HepG2 (cell line): ENCODE measurements at regions not wholly inside any gene's neighbourhood (a gene's known extent, or its start where the extent isn't known, plus 50 kb on each side); places are given as distances from the start of the nearest gene placed in this dataset.

ENCODE experiments used
- ATAC-seq: fragments of 200-7000 bp; cut with Tn5 transposase; 3 replicates; pipeline ENCODE4 v1.9.1; 2020; ENCODE audit warnings: mild to moderate bottlenecking, moderate library complexity
- BruUV-seq: library from RNA; stranded (reverse); fragments of 400-500 nt; replicated peaks from 2 replicates; lab custom pipeline; 2021; lab: Mats Ljungman, UMichigan
- CTCF ChIA-PET: fragments of 300-600 bp; formaldehyde crosslinking; extraction: SDS; loops from one replicate; lab custom pipeline; 2021; ENCODE audit warnings: low total read pairs, inconsistent platforms, low intra/inter-chr PET ratio; lab: Yijun Ruan, JAX
- POLR2A ChIA-PET: fragments of 350-600 bp; sonication (Branson Sonifier 250); formaldehyde crosslinking; loops from one replicate; lab custom pipeline; 2020; ENCODE audit warnings: antibody characterized with exemption, inconsistent platforms; lab: Yijun Ruan, JAX
- DNase-seq: peaks from one replicate; pipeline ENCODE4 v3.0.0-alpha.2; 2015; ENCODE audit warnings: low spot score
- FAIRE-seq: peaks from 3 replicates; lab custom pipeline; 2011; peaks lifted over from hg19 to GRCh38; lab: Jason Lieb, UNC
- H2AFZ ChIP-seq: one replicate; pipeline ENCODE4 v1.6.1; 2011; ENCODE audit warnings: low read length, inconsistent platforms
- H3K27ac ChIP-seq: fragments of 300-600 bp; 3 replicates; pipeline ENCODE4 v1.8.0; 2011; ENCODE audit warnings: mixed run types, mild to moderate bottlenecking, mixed read lengths, low read length, inconsistent platforms; ENCODE audit not compliant: insufficient read depth; ENCODE audit errors: extremely low read length
- H3K27me3 ChIP-seq, 2 experiments: fragments of 200-600 bp in 1 of 2; 2 replicates in 1 of 2; 3 replicates in 1 of 2; pipeline versions ENCODE4 v1.6.0 to v1.8.0; 2011; ENCODE audit warnings: low read length in 2 of 2, mild to moderate bottlenecking in 2 of 2, moderate library complexity in 2 of 2, inconsistent platforms in 1 of 2; ENCODE audit not compliant: insufficient read depth in 2 of 2, control insufficient read depth in 1 of 2
- H3K36me3 ChIP-seq, 2 experiments: fragments of 200-600 bp in 1 of 2; replicated peaks in 1 of 2; 2 replicates in 1 of 2; 3 replicates in 1 of 2; pipeline versions ENCODE4 v1.5.1 to v1.8.0; 2011; ENCODE audit warnings: low read length in 2 of 2, inconsistent platforms in 1 of 2; ENCODE audit not compliant: insufficient read depth in 2 of 2, control insufficient read depth in 1 of 2
- H3K4me1 ChIP-seq: 2 replicates; pipeline ENCODE4 v1.5.1; 2012; ENCODE audit warnings: low read length, inconsistent platforms; ENCODE audit not compliant: insufficient read depth
- H3K4me2 ChIP-seq: 2 replicates; pipeline ENCODE4 v1.6.0; 2011; ENCODE audit warnings: low read depth, low read length, inconsistent platforms
- H3K4me3 ChIP-seq, 3 experiments: fragments of 200-600 bp in 1 of 3; sonication (generic), shearing (Covaris generic) in 1 of 3; replicated peaks in 1 of 3; 2 replicates each; pipeline ENCODE4 v1.5.1; 2011 to 2016; ENCODE audit warnings: low read length in 3 of 3, inconsistent platforms in 2 of 3, low read depth in 2 of 3, mild to moderate bottlenecking in 2 of 3, control low read depth in 1 of 3, mixed read lengths in 1 of 3; ENCODE audit not compliant: insufficient read depth in 1 of 3
- H3K79me2 ChIP-seq: one replicate; pipeline ENCODE4 v1.6.1; 2011; ENCODE audit warnings: low read length, inconsistent platforms; ENCODE audit not compliant: insufficient read depth
- H3K9ac ChIP-seq: 2 replicates; pipeline ENCODE4 v1.6.0; 2011; ENCODE audit warnings: mild to moderate bottlenecking, low read depth, low read length, inconsistent platforms; ENCODE audit not compliant: insufficient read depth
- H3K9me3 ChIP-seq: 2 replicates; pipeline ENCODE4 v1.5.1; 2012; ENCODE audit warnings: mild to moderate bottlenecking, low read length
- H4K20me1 ChIP-seq: 2 replicates; pipeline ENCODE4 v1.6.0; 2011; ENCODE audit warnings: inconsistent platforms, mild to moderate bottlenecking, low read length, moderate library complexity; ENCODE audit not compliant: insufficient read depth
- EZH2 ChIP-seq: conservative IDR thresholded peaks from 2 replicates; pipeline ENCODE4 v1.6.1; 2012; ENCODE audit warnings: mild to moderate bottlenecking, low read depth, low read length, moderate library complexity
- PHF8 ChIP-seq: sonication (generic); formaldehyde crosslinking; IDR thresholded peaks from 2 replicates; pipeline ENCODE4 v1.5.0; 2020; ENCODE audit warnings: missing genetic modification reagents
- ZNF205 ChIP-seq: IDR thresholded peaks from 2 replicates; pipeline ENCODE4 v1.6.1; 2018; ENCODE audit warnings: missing biosample characterization, missing genetic modification reagents
- ZNF225 ChIP-seq: sonication (generic); formaldehyde crosslinking; IDR thresholded peaks from 2 replicates; pipeline ENCODE4 v1.4.0; 2020; ENCODE audit warnings: mild to moderate bottlenecking, missing genetic modification reagents
- ZNF235 ChIP-seq: sonication (generic); formaldehyde crosslinking; IDR thresholded peaks from 2 replicates; pipeline ENCODE4 v1.8.1; 2023; ENCODE audit warnings: mild to moderate bottlenecking, missing genetic modification reagents, borderline replicate concordance
- WGBS: methylation state at CpG from one replicate; pipeline ENCODE4 v1.1.6; 2017; ENCODE audit warnings: low lambda C conversion rate; 5-methylcytosine and 5-hydroxymethylcytosine counted together
- in situ Hi-C: cut with HindIII; loops from 2 replicates; pipeline ENCODE4 v1.10.0; 2017; ENCODE audit warnings: low pct_unique_long_range_greater_than_20kb; ENCODE audit not compliant: extremely low pct_ligation_motif_present
- intact Hi-C: fragments of 100-400 bp; cut with micrococcal nuclease; formaldehyde crosslinking; loops from one replicate; pipeline ENCODE4 v1.10.0; 2022; ENCODE audit not compliant: unreplicated experiment
- TF ChIP-seq, protein P1 (sequence below): IDR thresholded peaks from 2 replicates; pipeline ENCODE4 v1.4.0; 2020; ENCODE audit warnings: mild to moderate bottlenecking, missing genetic modification reagents
- TF ChIP-seq, protein P2 (sequence below): sonication (generic); formaldehyde crosslinking; IDR thresholded peaks from 2 replicates; pipeline ENCODE4 v1.4.0; 2020; ENCODE audit warnings: mild to moderate bottlenecking, missing genetic modification reagents

DNA sequence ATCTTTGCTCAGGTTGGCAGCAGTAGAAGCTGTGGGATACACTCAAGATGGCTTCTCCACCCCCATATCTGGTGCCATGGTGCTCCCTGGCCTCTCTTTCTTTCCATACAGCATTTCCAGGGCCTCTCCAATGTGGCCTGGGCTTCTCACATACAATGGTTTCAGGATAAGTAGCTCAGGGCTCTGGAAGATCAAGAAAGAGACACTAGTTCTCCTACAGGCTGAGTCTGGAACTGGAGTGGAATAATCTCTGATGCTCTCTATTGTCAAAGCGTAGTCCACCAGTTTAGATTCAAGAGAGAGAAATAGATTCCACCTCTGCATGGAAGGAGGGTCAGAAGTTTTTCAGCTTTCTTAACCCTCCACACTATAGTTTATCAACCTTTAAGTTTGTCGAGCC is 138.2 kb upstream of the AADAT start (continued):
- TF ChIP-seq, protein P1, sequence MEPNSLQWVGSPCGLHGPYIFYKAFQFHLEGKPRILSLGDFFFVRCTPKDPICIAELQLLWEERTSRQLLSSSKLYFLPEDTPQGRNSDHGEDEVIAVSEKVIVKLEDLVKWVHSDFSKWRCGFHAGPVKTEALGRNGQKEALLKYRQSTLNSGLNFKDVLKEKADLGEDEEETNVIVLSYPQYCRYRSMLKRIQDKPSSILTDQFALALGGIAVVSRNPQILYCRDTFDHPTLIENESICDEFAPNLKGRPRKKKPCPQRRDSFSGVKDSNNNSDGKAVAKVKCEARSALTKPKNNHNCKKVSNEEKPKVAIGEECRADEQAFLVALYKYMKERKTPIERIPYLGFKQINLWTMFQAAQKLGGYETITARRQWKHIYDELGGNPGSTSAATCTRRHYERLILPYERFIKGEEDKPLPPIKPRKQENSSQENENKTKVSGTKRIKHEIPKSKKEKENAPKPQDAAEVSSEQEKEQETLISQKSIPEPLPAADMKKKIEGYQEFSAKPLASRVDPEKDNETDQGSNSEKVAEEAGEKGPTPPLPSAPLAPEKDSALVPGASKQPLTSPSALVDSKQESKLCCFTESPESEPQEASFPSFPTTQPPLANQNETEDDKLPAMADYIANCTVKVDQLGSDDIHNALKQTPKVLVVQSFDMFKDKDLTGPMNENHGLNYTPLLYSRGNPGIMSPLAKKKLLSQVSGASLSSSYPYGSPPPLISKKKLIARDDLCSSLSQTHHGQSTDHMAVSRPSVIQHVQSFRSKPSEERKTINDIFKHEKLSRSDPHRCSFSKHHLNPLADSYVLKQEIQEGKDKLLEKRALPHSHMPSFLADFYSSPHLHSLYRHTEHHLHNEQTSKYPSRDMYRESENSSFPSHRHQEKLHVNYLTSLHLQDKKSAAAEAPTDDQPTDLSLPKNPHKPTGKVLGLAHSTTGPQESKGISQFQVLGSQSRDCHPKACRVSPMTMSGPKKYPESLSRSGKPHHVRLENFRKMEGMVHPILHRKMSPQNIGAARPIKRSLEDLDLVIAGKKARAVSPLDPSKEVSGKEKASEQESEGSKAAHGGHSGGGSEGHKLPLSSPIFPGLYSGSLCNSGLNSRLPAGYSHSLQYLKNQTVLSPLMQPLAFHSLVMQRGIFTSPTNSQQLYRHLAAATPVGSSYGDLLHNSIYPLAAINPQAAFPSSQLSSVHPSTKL (CRISPR knock-in tag): no peak
- TF ChIP-seq ZNF225 (CRISPR knock-in tag): no peak
- TF ChIP-seq, protein P2, sequence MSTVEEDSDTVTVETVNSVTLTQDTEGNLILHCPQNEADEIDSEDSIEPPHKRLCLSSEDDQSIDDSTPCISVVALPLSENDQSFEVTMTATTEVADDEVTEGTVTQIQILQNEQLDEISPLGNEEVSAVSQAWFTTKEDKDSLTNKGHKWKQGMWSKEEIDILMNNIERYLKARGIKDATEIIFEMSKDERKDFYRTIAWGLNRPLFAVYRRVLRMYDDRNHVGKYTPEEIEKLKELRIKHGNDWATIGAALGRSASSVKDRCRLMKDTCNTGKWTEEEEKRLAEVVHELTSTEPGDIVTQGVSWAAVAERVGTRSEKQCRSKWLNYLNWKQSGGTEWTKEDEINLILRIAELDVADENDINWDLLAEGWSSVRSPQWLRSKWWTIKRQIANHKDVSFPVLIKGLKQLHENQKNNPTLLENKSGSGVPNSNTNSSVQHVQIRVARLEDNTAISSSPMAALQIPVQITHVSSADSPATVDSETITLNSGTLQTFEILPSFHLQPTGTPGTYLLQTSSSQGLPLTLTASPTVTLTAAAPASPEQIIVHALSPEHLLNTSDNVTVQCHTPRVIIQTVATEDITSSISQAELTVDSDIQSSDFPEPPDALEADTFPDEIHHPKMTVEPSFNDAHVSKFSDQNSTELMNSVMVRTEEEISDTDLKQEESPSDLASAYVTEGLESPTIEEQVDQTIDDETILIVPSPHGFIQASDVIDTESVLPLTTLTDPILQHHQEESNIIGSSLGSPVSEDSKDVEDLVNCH (CRISPR knock-in tag): no peak
- no peak for TF ChIP-seq EZH2
- TF ChIP-seq PHF8: no peak

DNA sequence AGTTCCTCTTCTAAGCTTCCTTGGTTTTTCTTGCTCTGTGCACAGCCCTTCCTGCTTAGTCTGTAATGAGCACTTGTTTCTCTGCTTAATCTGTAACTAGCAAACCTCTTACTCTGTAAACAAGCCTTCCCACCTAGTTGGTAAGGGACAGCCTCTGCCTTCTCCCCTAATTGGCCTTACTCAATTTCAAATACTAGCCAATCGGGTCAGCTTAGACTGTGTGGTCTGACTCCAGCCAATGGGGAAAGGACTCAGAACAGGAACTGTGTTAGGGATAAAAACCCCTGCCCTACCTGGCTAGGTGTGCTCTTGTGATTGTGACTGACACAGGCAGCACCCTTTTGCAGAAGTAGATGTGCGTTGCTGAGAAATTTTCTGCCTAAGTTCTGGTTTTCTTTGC is 136.5 kb upstream of the AADAT start:
- 0% methylated on average over 2 of the region's 2 CpGs for WGBS
- H3K79me2 ChIP-seq: no peaks in the 10 kb centered on the region
- no peak overlapping the region for H3K4me3 ChIP-seq
- DNase-seq: no peak
- H3K36me3 ChIP-seq: no peaks in the 10 kb centered on the region
- H3K27me3 ChIP-seq: no peaks in the 10 kb centered on the region
- TF ChIP-seq ZNF235: no peak
- peak; percentile 81; the same call in 1 of the 2 replicates for TF ChIP-seq ZNF205 (CRISPR knock-in tag)
- ATAC-seq: peak; percentile 43; the same call in 1 of the 3 replicates
- no peak overlapping the region for H3K4me2 ChIP-seq
- no peaks in the 10 kb centered on the region for H3K4me1 ChIP-seq
- POLR2A ChIA-PET: no interaction called here
- no peak overlapping the region for H2AFZ ChIP-seq
- no peak overlapping the region for H3K9ac ChIP-seq
- H3K27ac ChIP-seq: no peak overlapping the region
- CTCF ChIA-PET: no interaction called here
- no peaks in the 10 kb centered on the region for H4K20me1 ChIP-seq
- in situ Hi-C loops: no loop called here
- H3K9me3 ChIP-seq: no peaks in the 10 kb centered on the region
- intact Hi-C loops: no loop called here
- no TSS peak for BruUV-seq
- FAIRE-seq: no peak
